ENCODE measurements at regions not wholly inside any gene's neighbourhood (a gene's known extent, or its start where the extent isn't known, plus 50 kb on each side); places are given as distances from the start of the nearest gene placed in this dataset.

DNA sequence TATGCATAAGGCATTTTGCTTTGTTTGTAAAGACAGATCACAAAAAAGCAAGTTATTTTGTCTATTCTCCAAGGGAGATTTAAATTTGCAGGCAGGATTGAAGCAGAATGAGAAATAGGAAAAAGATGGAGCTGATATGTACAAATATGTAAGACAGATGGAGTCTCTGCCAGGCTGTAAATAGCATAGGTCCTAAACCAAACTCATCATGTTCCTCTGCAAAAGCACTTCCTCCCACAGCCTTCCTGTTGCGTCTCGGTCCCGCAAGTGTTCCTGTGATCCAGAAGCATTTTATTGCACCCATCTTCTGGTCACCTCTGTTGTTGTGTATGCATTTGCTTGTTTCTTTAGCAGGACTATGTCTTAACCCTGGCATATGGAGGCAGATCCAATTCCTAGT is 95.7 kb upstream of the CLDN10 start:
- no peak for DNase-seq

DNA sequence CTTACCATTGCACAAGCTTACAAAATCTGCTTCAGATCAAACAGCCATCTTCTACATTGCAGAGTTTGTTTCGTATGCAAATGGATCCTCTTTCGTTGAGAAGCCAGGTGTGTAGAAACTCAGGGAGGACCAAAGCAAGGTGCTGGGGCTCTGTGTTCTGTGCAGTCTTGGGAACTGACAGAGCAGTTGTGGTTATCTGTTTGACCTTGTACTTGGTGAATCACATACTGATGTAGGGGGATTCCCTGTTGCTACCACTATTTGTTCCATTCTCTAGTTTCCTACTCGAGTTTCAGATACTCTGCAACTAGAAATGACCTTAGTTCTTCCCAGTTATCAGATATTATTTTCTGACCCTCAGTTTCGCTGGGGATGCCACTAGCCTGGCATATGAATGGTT is 95.2 kb upstream of the CLDN10 start:
- no peak for DNase-seq

GRCh38 chr13:95462801-95463200 is 89.7 kb upstream of the CLDN10 start:
- DNase-seq = no peak

- no peak for DNase-seq
Measured at GRCh38 chr13:95463531-95463930, 89.0 kb upstream of the CLDN10 start.

- no peak for DNase-seq
Measured at GRCh38 chr13:95470574-95471366, 81.8 kb upstream of the CLDN10 start.

DNA sequence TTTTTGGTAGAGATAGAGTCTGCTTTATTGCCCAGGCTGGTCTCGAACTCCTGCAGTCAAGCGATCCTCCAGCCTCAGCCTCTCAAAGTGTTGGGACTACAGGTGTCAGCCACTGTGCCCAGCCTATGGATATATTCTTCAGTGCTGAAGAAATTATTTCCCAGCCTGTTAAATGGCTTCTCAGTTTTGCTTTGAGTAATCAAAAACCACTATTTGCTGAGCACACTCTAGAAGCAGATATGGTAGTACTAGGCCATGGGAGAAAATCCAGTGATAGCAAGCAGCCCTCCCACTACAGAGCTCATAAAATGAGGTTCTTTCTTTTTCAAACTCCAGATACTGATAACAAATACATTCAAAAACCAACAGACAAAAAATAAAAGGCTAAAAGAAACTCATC is 80.6 kb upstream of the CLDN10 start:
- DNase-seq = no peak

GRCh38 chr13:95474992-95475391 is 77.5 kb upstream of the CLDN10 start:
- DNase-seq = no peak

DNA sequence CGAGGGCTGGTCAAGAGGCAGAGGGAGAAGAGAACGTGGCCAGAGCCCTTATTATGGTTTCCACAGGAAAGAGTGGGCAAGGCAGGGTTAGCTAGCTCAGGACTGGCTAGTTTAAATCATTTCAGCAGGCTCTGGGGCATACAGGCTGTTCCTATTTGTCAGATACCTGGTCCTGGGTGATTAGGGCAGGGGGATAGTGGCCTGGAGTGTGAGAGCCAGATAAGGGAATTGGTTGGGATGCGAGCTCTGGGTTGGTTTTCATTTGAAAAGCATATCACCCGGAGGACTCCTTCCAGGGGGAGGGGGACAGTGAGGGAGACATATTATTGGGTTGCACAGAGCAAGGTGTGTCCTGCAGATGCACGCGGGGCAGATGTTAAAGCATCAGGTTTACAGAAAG is 75.3 kb upstream of the CLDN10 start:
- DNase-seq = no peak

DNA sequence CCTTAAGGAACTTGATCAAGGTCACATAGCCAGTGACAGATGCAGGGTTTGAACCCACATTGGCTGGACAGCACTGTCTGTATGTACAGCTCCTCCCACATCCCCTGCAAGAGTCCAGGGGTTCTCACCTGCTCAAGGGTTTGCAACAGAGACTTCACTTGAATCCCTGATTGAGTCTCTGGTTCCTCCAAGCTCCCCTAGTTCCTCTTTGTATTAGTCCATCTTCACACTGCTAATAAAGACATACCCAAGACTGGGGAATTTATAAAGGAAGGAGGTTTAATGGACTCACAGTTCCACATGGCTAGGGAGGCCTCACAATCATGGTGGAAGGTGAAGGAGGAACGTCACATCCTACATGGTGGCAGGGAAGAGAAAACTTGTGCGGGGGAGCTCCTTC is 72.8 kb upstream of the CLDN10 start:
- no peak for DNase-seq

DNA sequence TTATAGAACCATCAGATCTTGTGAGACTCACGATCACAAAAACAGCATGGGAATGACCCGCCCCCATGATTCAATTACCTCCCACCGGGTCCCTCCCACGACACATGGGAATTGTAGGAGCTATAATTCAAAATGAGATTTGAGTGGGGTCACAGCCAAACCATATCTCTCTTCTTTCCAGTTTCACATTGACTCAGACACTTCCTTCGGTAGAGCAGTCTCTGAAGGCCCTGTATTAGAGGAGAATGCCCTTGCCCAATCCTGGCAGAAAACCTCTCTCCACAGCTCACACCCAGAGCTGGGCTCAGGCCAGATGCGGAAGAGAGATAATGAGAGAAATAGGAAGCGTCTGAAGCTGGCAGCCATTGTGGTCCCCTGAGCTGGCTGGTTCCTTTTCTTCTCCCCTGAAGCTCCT is 72.4 kb upstream of the CLDN10 start:
- DNase-seq = no peak

GRCh38 chr13:95480791-95481780 is 71.4 kb upstream of the CLDN10 start:
- no peak for DNase-seq

DNA sequence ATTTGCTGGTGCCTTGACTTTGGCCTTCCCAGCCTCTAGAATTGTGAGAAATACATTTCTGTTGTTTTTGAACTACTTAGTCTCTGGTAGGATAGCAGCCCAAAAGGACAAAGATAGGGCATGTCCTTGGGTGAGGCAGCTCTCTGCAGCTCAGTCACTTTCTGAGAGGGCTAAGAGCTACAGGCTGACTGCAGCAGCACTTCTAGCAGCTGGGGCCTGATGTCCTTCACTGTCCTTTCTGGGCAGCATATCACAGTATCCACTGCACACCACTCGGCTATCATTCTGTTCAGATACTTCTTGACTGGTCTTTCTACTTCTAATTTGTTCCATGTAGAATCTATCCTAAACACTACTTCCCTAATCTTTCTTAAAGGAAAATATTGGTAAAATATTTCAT is 68.5 kb upstream of the CLDN10 start:
- no peak for DNase-seq

DNA sequence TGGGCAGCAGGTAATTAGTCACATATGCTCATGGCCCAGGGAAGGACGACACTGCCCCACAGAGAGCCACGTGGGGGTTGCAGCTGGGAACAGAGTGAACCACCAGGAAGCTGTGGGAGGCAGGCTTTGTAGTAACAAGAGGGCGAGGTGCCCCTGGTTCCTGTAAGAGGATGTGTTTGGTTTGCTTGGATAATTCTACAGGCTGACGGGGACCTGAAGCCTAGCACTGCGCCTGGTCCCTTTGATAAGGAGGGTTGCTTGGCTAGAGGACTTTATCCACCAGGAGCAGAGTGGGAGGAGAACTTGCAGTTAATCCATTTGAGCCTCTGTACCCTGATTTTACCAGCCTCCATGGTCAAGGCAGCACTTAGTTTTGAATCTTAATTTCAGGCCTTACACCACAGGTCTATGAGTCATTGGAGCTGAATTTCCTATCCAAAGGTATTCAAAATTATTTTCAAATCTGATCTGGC is 67.4 kb upstream of the CLDN10 start:
- DNase-seq = no peak

DNA sequence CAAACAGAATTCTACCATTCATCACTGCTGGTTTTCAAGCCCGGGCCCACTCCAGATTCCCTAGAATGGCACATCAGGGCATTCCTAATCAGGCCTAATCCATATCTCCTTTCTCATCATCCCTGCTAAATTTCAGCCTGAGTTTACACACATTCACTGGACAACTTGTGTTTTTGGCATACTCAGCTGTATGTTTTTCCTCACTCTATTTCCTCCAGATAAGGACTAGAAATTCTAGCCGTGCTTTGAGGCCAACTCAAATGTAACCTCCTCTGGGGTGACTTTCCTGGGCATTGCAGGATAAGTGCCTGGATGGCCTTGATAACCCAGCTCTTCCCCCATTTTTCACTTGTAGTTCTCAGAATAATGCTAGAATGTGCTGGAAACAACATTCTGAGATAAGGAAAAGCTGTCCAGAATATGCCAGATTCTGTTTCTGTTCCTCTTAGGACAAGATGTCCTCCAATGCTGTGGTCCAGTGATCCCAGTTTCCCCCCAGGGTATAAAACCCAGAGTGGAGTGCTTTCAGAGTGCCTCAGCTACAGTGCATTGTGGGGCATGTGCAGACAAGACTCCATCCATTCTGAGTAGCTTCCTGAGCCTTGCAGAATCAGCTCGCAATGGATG is 66.9 kb upstream of the CLDN10 start:
- no peak for DNase-seq

DNA sequence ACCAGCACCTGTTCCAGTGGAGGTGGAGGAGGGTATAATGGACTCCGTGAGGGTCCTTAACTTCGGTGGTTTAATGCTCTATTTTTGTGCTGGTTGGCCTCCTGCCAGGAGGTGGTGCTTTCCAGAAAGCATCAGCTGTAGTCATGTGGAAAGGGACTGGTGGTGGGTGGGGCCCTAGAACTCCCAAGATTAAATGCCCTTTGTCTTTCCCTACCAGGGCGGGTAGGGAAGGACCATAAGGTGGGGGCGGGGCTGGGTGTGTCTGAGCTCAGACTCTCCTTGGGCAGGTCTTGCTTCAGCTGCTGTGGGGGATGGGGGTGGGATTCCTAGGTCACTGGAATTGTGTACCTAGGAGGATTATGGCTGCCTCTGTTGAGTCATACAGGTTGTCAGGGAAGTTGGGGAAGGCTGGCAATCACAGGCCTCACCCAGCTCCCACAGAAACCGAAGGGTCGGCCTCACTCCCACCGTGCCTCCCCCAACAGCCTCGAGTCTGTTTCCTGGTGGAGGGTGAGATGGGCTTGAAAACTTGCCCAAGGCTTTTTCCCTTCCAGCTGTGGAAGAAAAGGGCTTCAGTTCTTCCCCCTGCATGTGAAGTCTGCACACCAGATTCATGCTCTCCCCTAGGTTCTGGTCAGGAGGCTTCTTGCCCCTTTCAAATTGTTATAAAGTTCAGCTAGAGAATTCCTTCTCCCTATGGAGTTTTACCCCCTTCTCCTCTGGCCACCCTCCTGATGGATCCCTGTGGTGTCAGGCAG is 60.3 kb upstream of the CLDN10 start:
- no peak for DNase-seq

GRCh38 chr13:95494082-95494681 is 58.3 kb upstream of the CLDN10 start:
- DNase-seq = no peak

GRCh38 chr13:95496485-95496884 is 56.0 kb upstream of the CLDN10 start:
- no peak for DNase-seq

- DNase-seq = no peak
Measured at GRCh38 chr13:95497381-95497807, 55.1 kb upstream of the CLDN10 start.

- DNase-seq = no peak
Measured at GRCh38 chr13:95498886-95499285, 53.6 kb upstream of the CLDN10 start.

DNA sequence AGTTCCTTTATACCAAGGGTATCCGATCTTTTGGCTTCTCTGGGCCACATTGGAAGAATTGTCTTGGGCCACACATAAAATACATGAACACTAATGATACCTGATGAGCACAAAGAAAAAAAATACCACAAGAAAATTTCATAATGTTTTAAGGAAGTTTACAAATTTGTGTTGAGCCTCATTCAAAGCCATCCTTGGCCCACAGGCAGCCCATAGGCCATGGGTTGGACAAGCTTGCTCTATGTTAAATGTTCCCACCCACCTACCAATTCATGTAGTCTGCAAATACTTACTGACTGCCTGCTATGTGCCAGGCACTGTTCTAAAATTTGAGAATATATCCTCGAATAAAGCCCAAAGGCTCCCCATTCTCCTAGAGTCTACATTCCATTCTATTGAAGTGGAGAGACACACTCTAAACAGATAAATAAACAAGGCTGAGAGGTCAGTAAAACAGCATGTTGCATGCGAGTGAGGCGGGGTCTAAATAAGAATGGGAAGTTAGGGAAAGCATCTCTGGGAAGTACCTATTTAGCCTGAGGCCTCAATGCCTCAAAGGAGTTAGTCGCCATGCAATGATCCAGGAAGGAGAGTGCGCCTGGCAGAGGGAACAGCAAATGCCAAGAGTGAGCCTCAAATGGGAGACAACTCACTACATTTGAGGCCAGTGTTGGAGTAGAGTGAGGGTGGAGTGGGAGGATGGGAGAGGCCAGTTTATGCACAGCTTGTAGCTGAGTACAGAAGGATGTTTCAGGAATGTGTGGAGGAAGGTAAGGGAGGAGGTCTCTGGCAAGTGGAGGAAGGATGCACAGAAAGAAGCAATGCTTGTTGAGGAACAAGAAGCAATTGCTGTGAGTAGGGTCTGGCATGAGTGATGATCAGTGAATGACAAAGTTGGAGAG is 52.5 kb upstream of the CLDN10 start:
- no peak for DNase-seq

DNA sequence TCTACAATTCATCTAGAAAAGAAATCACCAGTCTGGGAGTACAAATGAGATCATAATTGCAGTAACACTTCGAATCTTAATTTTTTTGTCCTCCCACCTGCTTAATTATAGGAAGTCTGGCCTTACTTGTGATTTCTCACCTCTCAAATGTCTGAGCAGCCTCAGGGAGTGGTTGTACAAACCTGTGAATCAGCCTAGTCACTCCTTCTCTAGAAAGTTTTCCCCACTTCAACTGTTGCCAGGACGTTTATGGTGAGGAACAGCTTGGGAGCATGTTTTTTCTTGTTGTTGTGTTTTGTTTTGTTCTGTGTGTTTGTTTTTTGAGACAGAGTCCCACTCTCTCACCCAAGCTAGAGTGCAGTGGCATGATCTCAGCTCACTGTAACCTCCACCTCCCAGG is 50.3 kb upstream of the CLDN10 start:
- DNase-seq = no peak

Data from activated naive CD4-positive, alpha-beta T cell treated with anti-CD3 and anti-CD28 coated beads, Interleukin-2, amount 50 U/mL, for 16 hours (primary cell).